ENCODE measurements at regions not wholly inside any gene's neighbourhood (a gene's known extent, or its start where the extent isn't known, plus 50 kb on each side); places are given as distances from the start of the nearest gene placed in this dataset.

- H3K4me3 Mint-ChIP-seq (ENCODE audit: unreplicated experiment): no peak overlapping the region
- DNase-seq (ENCODE audit: unreplicated experiment): no peak
- POLR2A ChIA-PET: no interaction called here
- no peak overlapping the region for H3K27ac Mint-ChIP-seq (ENCODE audit: low read depth, unreplicated experiment)
- TF ChIP-seq CTCF (IDR thresholded peaks at IDR 0.05; ENCODE audit: unreplicated experiment): no peak
- no peaks in the 10 kb centered on the region for H3K9me3 Mint-ChIP-seq (ENCODE audit: unreplicated experiment)
- H3K27me3 Mint-ChIP-seq (ENCODE audit: insufficient read depth, unreplicated experiment): peaks cover 18% of the 10 kb centered on the region
- no TSS peak for BruUV-seq (replicated peaks)
- no peaks in the 10 kb centered on the region for H3K36me3 Mint-ChIP-seq (ENCODE audit: insufficient read depth, unreplicated experiment)
- intact Hi-C loops (cut with micrococcal nuclease): no loop called here
- no peaks in the 10 kb centered on the region for H3K4me1 Mint-ChIP-seq (ENCODE audit: insufficient read depth, unreplicated experiment)
- CTCF ChIA-PET: interaction anchor here (0.6 kb wide), 1 partner anchor 298 kb away, joined by 3 read pairs; no protein-coding TSS in a partner anchor
These were observed 90.0 kb upstream of the BHLHE23 start for GRCh38 chr20:63096681-63097335.

- ChIA-PET CTCF (no interaction called here), POLR2A (no interaction called here)
- Mint-ChIP-seq H3K4me3 (ENCODE audit: unreplicated experiment) (no peak overlapping the region), H3K4me1 (ENCODE audit: insufficient read depth, unreplicated experiment) (no peaks in the 10 kb centered on the region), H3K27ac (ENCODE audit: low read depth, unreplicated experiment) (no peak overlapping the region), H3K9me3 (ENCODE audit: unreplicated experiment) (no peaks in the 10 kb centered on the region), H3K27me3 (ENCODE audit: insufficient read depth, unreplicated experiment) (peaks cover 18% of the 10 kb centered on the region), H3K36me3 (ENCODE audit: insufficient read depth, unreplicated experiment) (no peaks in the 10 kb centered on the region)
- intact Hi-C loops (cut with micrococcal nuclease): no loop called here
- BruUV-seq (replicated peaks): no TSS peak
- DNase-seq (ENCODE audit: unreplicated experiment): no peak
- TF ChIP-seq CTCF (IDR thresholded peaks at IDR 0.05; ENCODE audit: unreplicated experiment): no peak
These were observed 89.2 kb upstream of the BHLHE23 start for GRCh38 chr20:63095718-63096654.

- POLR2A ChIA-PET: no interaction called here
- Mint-ChIP-seq H3K27ac (ENCODE audit: low read depth, unreplicated experiment) (no peak overlapping the region), H3K9me3 (ENCODE audit: unreplicated experiment) (no peaks in the 10 kb centered on the region), H3K4me3 (ENCODE audit: unreplicated experiment) (no peak overlapping the region), H3K27me3 (ENCODE audit: insufficient read depth, unreplicated experiment) (peaks cover 18% of the 10 kb centered on the region), H3K4me1 (ENCODE audit: insufficient read depth, unreplicated experiment) (no peaks in the 10 kb centered on the region), H3K36me3 (ENCODE audit: insufficient read depth, unreplicated experiment) (no peaks in the 10 kb centered on the region)
- intact Hi-C loops (cut with micrococcal nuclease): no loop called here
- CTCF ChIA-PET: interaction anchor here (0.6 kb wide), 1 partner anchor 69 kb away, joined by 3 read pairs; no protein-coding TSS in a partner anchor
- BruUV-seq (replicated peaks): no TSS peak
- no peak for TF ChIP-seq CTCF (IDR thresholded peaks at IDR 0.05; ENCODE audit: unreplicated experiment)
- DNase-seq (ENCODE audit: unreplicated experiment): no peak
These were observed 88.2 kb upstream of the BHLHE23 start for GRCh38 chr20:63094767-63095499.
